Prostate gland (tissue), 2 donors: ENCODE measurements at regions not wholly inside any gene's neighbourhood (a gene's known extent, or its start where the extent isn't known, plus 50 kb on each side); places are given as distances from the start of the nearest gene placed in this dataset.

Source experiments
- CTCF ChIP-seq, 4 experiments: fragments of 200-600 bp in 2 of 4; fragments of 450-650 bp in 2 of 4; sonication (generic) in 2 of 4; IDR thresholded peaks; 1 replicate in 3 of 4; 2 replicates in 1 of 4; pipeline ENCODE4 v1.5.1; 2016 to 2019; ENCODE audit warnings: antibody characterized with exemption in 4 of 4, mild to moderate bottlenecking in 2 of 4, moderate library complexity in 2 of 4
- POLR2A ChIP-seq: fragments of 450-650 bp; IDR thresholded peaks from one replicate; pipeline ENCODE4 v1.6.1; 2016; ENCODE audit warnings: antibody characterized with exemption, mild to moderate bottlenecking
- POLR2AphosphoS5 ChIP-seq: sonication (generic); formaldehyde crosslinking; IDR thresholded peaks from one replicate; pipeline ENCODE4 v1.6.1; 2017; ENCODE audit warnings: antibody characterized with exemption

GRCh38 chr10:25877296-25877695 is 56.7 kb upstream of the MYO3A start:
- TF ChIP-seq CTCF (IDR thresholded peaks at IDR 0.05) (no peak), POLR2A (no peak), POLR2AphosphoS5 (no peak)
